T-cell (primary cell): ENCODE measurements at regions not wholly inside any gene's neighbourhood (a gene's known extent, or its start where the extent isn't known, plus 50 kb on each side); places are given as distances from the start of the nearest gene placed in this dataset.

ENCODE experiments used
- ATAC-seq, 4 experiments: fragments of 200-7000 bp in 3 of 4; fragments of 150-1000 bp in 1 of 4; cut with Tn5 transposase; replicated peaks in 1 of 4; 1 replicate in 3 of 4; 2 replicates in 1 of 4; pipeline ENCODE4 v1.10.0; 2021; ENCODE audit warnings: moderate library complexity in 3 of 4, mild to moderate bottlenecking in 2 of 4, moderate number of reproducible peaks in 1 of 4
- CTCF ChIA-PET, 2 donors: fragments of 300-600 bp; sonication (Branson Sonifier 250); formaldehyde crosslinking; loops; one replicate each; lab custom pipeline; 2022; ENCODE audit warnings: antibody characterized with exemption in 2 of 2; lab: Charles Lee
- POLR2A ChIA-PET, 2 donors: fragments of 300-600 bp; sonication (Branson Sonifier 250); formaldehyde crosslinking; loops; one replicate each; lab custom pipeline; 2022; ENCODE audit warnings: antibody characterized with exemption in 2 of 2; lab: Charles Lee
- DNase-seq, 35 experiments: peaks; one replicate each; pipeline versions ENCODE4 v3.0.0 to v3.0.0-alpha.2; 2013 to 2023
- H3K27ac ChIP-seq: one replicate; pipeline ENCODE4 v1.5.1; 2013; ENCODE audit warnings: low read length
- H3K27me3 ChIP-seq, 2 experiments: replicated peaks in 1 of 2; 1 replicate in 1 of 2; 2 replicates in 1 of 2; pipeline versions ENCODE4 v1.6.1 to v1.7.0; 2013; ENCODE audit warnings: low read length in 1 of 2, mixed read lengths in 1 of 2; ENCODE audit not compliant: control insufficient read depth in 2 of 2, insufficient read depth in 2 of 2; ENCODE audit errors: extremely low read depth in 1 of 2
- H3K36me3 ChIP-seq, 2 donors: 1 replicate in 1 of 2; 2 replicates in 1 of 2; pipeline versions ENCODE4 v1.6.1 to v1.7.0; 2013; ENCODE audit warnings: low read length in 1 of 2; ENCODE audit not compliant: control insufficient read depth in 2 of 2, insufficient read depth in 1 of 2; ENCODE audit errors: extremely low read depth in 1 of 2
- H3K4me1 ChIP-seq, 2 experiments: 1 replicate in 1 of 2; 2 replicates in 1 of 2; pipeline versions ENCODE4 v1.6.1 to v1.7.0; 2013; ENCODE audit warnings: low read length in 2 of 2, mixed read lengths in 1 of 2; ENCODE audit not compliant: insufficient read depth in 2 of 2, control insufficient read depth in 1 of 2; ENCODE audit errors: extremely low read depth in 1 of 2
- H3K4me3 ChIP-seq, 2 donors: 1 replicate in 1 of 2; 2 replicates in 1 of 2; pipeline versions ENCODE4 v1.5.1 to v1.7.0; 2013; ENCODE audit warnings: mild to moderate bottlenecking in 2 of 2, low read length in 1 of 2, moderate library complexity in 1 of 2; ENCODE audit not compliant: control insufficient read depth in 1 of 2; ENCODE audit errors: extremely low read depth in 1 of 2
- H3K9me3 ChIP-seq: 2 replicates; pipeline ENCODE4 v1.7.0; 2013
- H3K27ac Mint-ChIP-seq, 2 donors: one replicate each; pipeline ENCODE4 v1.8.0; 2020 to 2021; ENCODE audit warnings: mild to moderate bottlenecking in 2 of 2, mixed read lengths in 2 of 2
- H3K27me3 Mint-ChIP-seq, 2 donors: one replicate each; pipeline ENCODE4 v1.8.0; 2021 to 2022; ENCODE audit warnings: mixed read lengths in 2 of 2
- H3K36me3 Mint-ChIP-seq: one replicate; pipeline ENCODE4 v1.8.0; 2021; ENCODE audit warnings: mixed read lengths
- H3K4me1 Mint-ChIP-seq, 3 donors: one replicate each; pipeline ENCODE4 v1.8.0; 2020 to 2022; ENCODE audit warnings: mixed read lengths in 3 of 3, mild to moderate bottlenecking in 1 of 3
- H3K4me3 Mint-ChIP-seq, 3 donors: one replicate each; pipeline ENCODE4 v1.8.0; 2020 to 2022; ENCODE audit warnings: mild to moderate bottlenecking in 3 of 3, mixed read lengths in 3 of 3, moderate library complexity in 3 of 3
- H3K9me3 Mint-ChIP-seq, 3 donors: one replicate each; pipeline ENCODE4 v1.8.0; 2020 to 2022; ENCODE audit warnings: mixed read lengths in 3 of 3
- WGBS: methylation state at CpG from one replicate; pipeline ENCODE4 v1.1.5; 2013; ENCODE audit warnings: missing lambda C conversion rate; ENCODE audit not compliant: insufficient coverage; 5-methylcytosine and 5-hydroxymethylcytosine counted together

- Mint-ChIP-seq H3K36me3 (no peaks in the 10 kb centered on the region), H3K4me1 (peaks cover 6 to 8% (median 6%) of the 10 kb centered on the region in 3 donors), H3K9me3 (peaks cover 0 to 3% (median 0%) of the 10 kb centered on the region in 3 donors), H3K27ac (no peak overlapping the region), H3K27me3 (peaks cover 11 to 12% of the 10 kb centered on the region in 2 donors), H3K4me3 (no peak overlapping the region)
- 100% methylated on average over 1 of the region's 4 CpGs for WGBS
- Histone ChIP-seq H3K4me1 (peaks cover 0 to 4% of the 10 kb centered on the region in 2 experiments), H3K9me3 (no peaks in the 10 kb centered on the region), H3K36me3 (no peaks in the 10 kb centered on the region), H3K27me3 (peaks cover 0 to 19% of the 10 kb centered on the region in 2 experiments), H3K4me3 (no peak overlapping the region), H3K27ac (no peak overlapping the region)
- no peak for DNase-seq
- ChIA-PET CTCF (no interaction called here), POLR2A (no interaction called here)
- no peak for ATAC-seq
Measured at GRCh38 chr10:28434063-28434462, 98.9 kb upstream of the WAC start.

DNA sequence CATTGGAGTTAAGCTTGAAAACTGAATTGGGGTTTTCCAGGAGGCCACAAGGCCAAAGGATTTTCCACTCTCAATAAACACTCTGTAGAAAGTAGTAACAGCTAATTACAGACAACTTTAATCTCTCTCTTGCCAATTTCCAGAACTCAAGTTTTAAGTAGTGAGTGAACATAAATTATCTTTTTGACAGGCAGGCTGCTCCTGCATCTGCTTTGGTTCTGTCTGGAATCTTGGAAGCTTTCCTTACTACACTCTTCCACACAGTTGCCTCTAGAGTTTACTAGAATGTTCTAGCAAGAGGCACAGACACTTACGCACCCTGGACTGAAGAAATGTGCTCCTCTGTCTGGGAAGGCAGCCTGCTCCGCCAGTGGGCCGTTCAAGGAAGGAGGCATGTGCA, 90.5 kb upstream of the WAC start:
- peaks cover 10 to 14% of the 10 kb centered on the region in 2 donors for H3K27me3 Mint-ChIP-seq
- Histone ChIP-seq H3K9me3 (no peaks in the 10 kb centered on the region), H3K27ac (no peak overlapping the region), H3K27me3 (peaks cover 0 to 16% of the 10 kb centered on the region in 2 experiments), H3K36me3 (no peaks in the 10 kb centered on the region), H3K4me1 (no peaks in the 10 kb centered on the region), H3K4me3 (no peak overlapping the region)
- DNase-seq (no peak), ATAC-seq (no peak)
- ChIA-PET POLR2A (no interaction called here), CTCF (interaction anchor here in 1 of 2 donors (0.6 to 0.7 kb wide), 2 partner anchors 10 to 27 kb away, joined by 4 to 5 read pairs; no protein-coding TSS in a partner anchor)
- no peaks in the 10 kb centered on the region for H3K4me1 Mint-ChIP-seq
- no peak overlapping the region for H3K4me3 Mint-ChIP-seq
- H3K9me3 Mint-ChIP-seq: no peaks in the 10 kb centered on the region
- no peak overlapping the region for H3K27ac Mint-ChIP-seq
- WGBS: 90% methylated on average over 3 of the region's 3 CpGs
- no peaks in the 10 kb centered on the region for H3K36me3 Mint-ChIP-seq

DNA sequence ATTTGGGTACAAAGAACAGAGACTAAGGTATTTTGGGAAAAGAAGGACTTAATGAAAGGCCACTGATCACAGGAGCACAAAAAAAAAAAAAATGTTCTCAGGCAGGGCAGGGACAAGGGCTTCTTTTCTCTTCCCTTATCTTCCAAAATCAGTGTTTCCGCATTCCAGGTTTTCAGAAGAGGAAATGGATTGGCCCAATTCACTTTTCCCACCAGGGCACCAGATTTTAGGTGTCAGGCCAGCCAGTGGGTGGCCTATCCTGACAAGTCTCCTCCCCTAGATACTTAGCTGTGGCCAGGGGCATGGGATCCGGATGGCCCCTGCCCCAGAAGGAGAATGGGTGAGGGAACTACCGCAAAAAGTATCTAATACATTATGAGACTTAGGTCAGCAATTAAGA, 88.9 kb upstream of the WAC start:
- 100% methylated on average over 1 of the region's 3 CpGs for WGBS
- H3K4me3 ChIP-seq: no peak overlapping the region

DNA sequence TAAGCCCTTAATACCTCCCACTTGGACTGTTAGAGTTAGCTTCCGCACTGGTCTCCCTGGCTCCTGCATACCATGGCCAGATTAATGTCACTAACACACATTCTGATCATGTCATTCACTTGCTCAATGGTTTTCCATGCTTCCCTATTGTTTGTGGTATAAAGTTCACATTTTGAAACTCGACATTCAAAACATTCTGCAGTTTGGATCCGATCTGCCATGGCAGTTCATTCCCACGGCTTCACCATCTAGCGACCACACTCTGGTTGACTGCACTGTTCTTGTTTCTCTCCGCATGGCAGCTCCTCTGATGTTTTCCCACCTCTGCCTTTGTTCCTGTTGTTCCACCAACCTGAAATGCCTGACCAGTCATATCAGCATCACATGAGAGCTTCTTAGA, 87.4 kb upstream of the WAC start:
- H3K36me3 ChIP-seq: no peaks in the 10 kb centered on the region
- no peak overlapping the region for H3K27ac ChIP-seq
- H3K4me3 ChIP-seq: no peak overlapping the region
- Mint-ChIP-seq H3K9me3 (no peaks in the 10 kb centered on the region), H3K27me3 (peaks cover 7 to 8% of the 10 kb centered on the region in 2 donors), H3K4me3 (no peak overlapping the region), H3K36me3 (no peaks in the 10 kb centered on the region), H3K4me1 (no peaks in the 10 kb centered on the region), H3K27ac (no peak overlapping the region)
- ATAC-seq (no peak), DNase-seq (no peak)
- peaks cover 0 to 10% of the 10 kb centered on the region in 2 experiments for H3K27me3 ChIP-seq
- WGBS: 85% methylated on average over 5 of the region's 6 CpGs
- H3K4me1 ChIP-seq: no peaks in the 10 kb centered on the region
- ChIA-PET POLR2A (no interaction called here), CTCF (interaction anchor here in 1 of 2 donors (0.6 kb wide), 1 partner anchor 11 kb away, joined by 4 read pairs; no protein-coding TSS in a partner anchor)
- H3K9me3 ChIP-seq: no peaks in the 10 kb centered on the region

More for the DNA sequence above, 88.9 kb upstream of the WAC start:
- Histone ChIP-seq H3K27ac (no peak overlapping the region), H3K27me3 (peaks cover 0 to 16% of the 10 kb centered on the region in 2 experiments), H3K4me1 (no peaks in the 10 kb centered on the region), H3K9me3 (no peaks in the 10 kb centered on the region), H3K36me3 (no peaks in the 10 kb centered on the region)
- ChIA-PET POLR2A (no interaction called here), CTCF (no interaction called here)
- Mint-ChIP-seq H3K27me3 (peaks cover 4 to 9% of the 10 kb centered on the region in 2 donors), H3K27ac (no peak overlapping the region), H3K4me1 (no peaks in the 10 kb centered on the region), H3K36me3 (no peaks in the 10 kb centered on the region), H3K9me3 (no peaks in the 10 kb centered on the region), H3K4me3 (no peak overlapping the region)
- no peak for DNase-seq
- ATAC-seq: no peak

DNA sequence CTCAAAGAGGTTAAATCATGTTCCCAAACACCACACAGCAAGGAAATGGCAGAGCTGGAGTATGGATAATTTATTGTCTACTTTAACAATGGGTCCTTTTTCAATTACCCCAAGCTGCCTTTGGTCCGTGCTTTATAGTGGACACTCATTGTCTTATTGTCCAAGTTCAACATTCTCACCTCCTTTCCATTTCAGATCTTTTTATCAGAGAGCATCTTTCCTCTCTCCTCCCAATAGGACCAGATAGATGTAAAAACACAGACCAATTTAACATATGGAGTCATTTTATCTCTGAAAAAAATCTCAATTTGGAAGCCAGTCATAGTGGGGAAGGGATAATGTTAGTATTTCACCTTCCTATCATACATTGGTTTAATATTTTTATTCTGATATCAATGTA, 83.5 kb upstream of the WAC start:
- ChIA-PET POLR2A (no interaction called here), CTCF (no interaction called here)
- Mint-ChIP-seq H3K27me3 (peaks cover 5 to 14% of the 10 kb centered on the region in 2 donors), H3K4me3 (no peak overlapping the region), H3K36me3 (no peaks in the 10 kb centered on the region), H3K27ac (no peak overlapping the region), H3K4me1 (no peaks in the 10 kb centered on the region), H3K9me3 (peaks cover 0 to 6% (median 5%) of the 10 kb centered on the region in 3 donors)
- Histone ChIP-seq H3K27ac (no peak overlapping the region), H3K36me3 (no peaks in the 10 kb centered on the region), H3K4me1 (no peaks in the 10 kb centered on the region), H3K27me3 (peaks cover 0 to 7% of the 10 kb centered on the region in 2 experiments), H3K9me3 (no peaks in the 10 kb centered on the region), H3K4me3 (no peak overlapping the region)
- no CpG with 5 or more reads among the region's 1 CpG for WGBS
- no peak for DNase-seq
- ATAC-seq: no peak

- no peaks in the 10 kb centered on the region for H3K36me3 ChIP-seq
- no peaks in the 10 kb centered on the region for H3K9me3 ChIP-seq
- no peak overlapping the region for H3K4me3 ChIP-seq
- peaks cover 8 to 19% of the 10 kb centered on the region in 2 donors for H3K27me3 Mint-ChIP-seq
- DNase-seq (no peak), ATAC-seq (no peak)
- H3K27ac ChIP-seq: no peak overlapping the region
- H3K36me3 Mint-ChIP-seq: no peaks in the 10 kb centered on the region
- H3K27ac Mint-ChIP-seq: no peak overlapping the region
- peaks cover 0 to 4% of the 10 kb centered on the region in 2 experiments for H3K27me3 ChIP-seq
- H3K9me3 Mint-ChIP-seq: peaks cover 0 to 6% (median 5%) of the 10 kb centered on the region in 3 donors
- ChIA-PET CTCF (no interaction called here), POLR2A (no interaction called here)
- H3K4me1 Mint-ChIP-seq: no peaks in the 10 kb centered on the region
- no peaks in the 10 kb centered on the region for H3K4me1 ChIP-seq
- WGBS: no CpG with 5 or more reads among the region's 1 CpG
- H3K4me3 Mint-ChIP-seq: no peak overlapping the region
Measured at GRCh38 chr10:28449926-28450325, 83.0 kb upstream of the WAC start.

GRCh38 chr10:28453926-28454325, 79.0 kb upstream of the WAC start:
- H3K27ac Mint-ChIP-seq: no peak overlapping the region
- peaks cover 0 to 6% (median 5%) of the 10 kb centered on the region in 3 donors for H3K9me3 Mint-ChIP-seq
- no peaks in the 10 kb centered on the region for H3K4me1 Mint-ChIP-seq
- H3K27me3 Mint-ChIP-seq: peaks cover 20 to 24% of the 10 kb centered on the region in 2 donors
- Histone ChIP-seq H3K36me3 (no peaks in the 10 kb centered on the region), H3K27ac (no peak overlapping the region), H3K27me3 (peaks cover 0 to 3% of the 10 kb centered on the region in 2 experiments), H3K4me3 (no peak overlapping the region), H3K4me1 (no peaks in the 10 kb centered on the region), H3K9me3 (no peaks in the 10 kb centered on the region)
- CTCF ChIA-PET: no interaction called here
- ATAC-seq (no peak), DNase-seq (no peak)
- H3K4me3 Mint-ChIP-seq: no peak overlapping the region
- WGBS: no CpG with 5 or more reads among the region's 1 CpG
- POLR2A ChIA-PET: no interaction called here
- no peaks in the 10 kb centered on the region for H3K36me3 Mint-ChIP-seq
